K562 (cell line): ENCODE measurements at regions not wholly inside any gene's neighbourhood (a gene's known extent, or its start where the extent isn't known, plus 50 kb on each side); places are given as distances from the start of the nearest gene placed in this dataset.

Source experiments
- ATAC-seq: fragments of 200-7000 bp; cut with Tn5 transposase; 3 replicates; pipeline ENCODE4 v1.9.1; 2020; ENCODE audit warnings: moderate library complexity
- BruUV-seq: library from RNA; stranded (reverse); fragments of 400-500 nt; replicated peaks from 2 replicates; lab custom pipeline; 2021; lab: Mats Ljungman, UMichigan
- CTCF ChIA-PET: fragments of 300-600 bp; formaldehyde crosslinking; extraction: SDS; loops from one replicate; lab custom pipeline; 2021; ENCODE audit warnings: low intra/inter-chr PET ratio; lab: Yijun Ruan, JAX
- POLR2A ChIA-PET: fragments of 300-600, 350-650 bp; sonication (Branson Sonifier 250); formaldehyde crosslinking; extraction: SDS; loops from one replicate; lab custom pipeline; 2021; ENCODE audit warnings: antibody characterized with exemption, inconsistent platforms; lab: Yijun Ruan, JAX
- DNase-seq, 4 experiments: peaks; one replicate each; pipeline versions ENCODE4 v3.0.0 to v3.0.0-alpha.2; 2011 to 2018; ENCODE audit warnings: low spot score in 3 of 4, mixed read lengths in 3 of 4; ENCODE audit errors: extremely low read depth in 1 of 4
- FAIRE-seq: peaks from 2 replicates; lab custom pipeline; 2011; peaks lifted over from hg19 to GRCh38; lab: Jason Lieb, UNC
- H2AFZ ChIP-seq: 2 replicates; pipeline ENCODE4 v1.6.0; 2011; ENCODE audit warnings: low read depth, low read length, control low read depth, inconsistent platforms
- H3K27ac ChIP-seq: fragments of 200-600 bp; 3 replicates; pipeline ENCODE4 v1.8.0; 2011; ENCODE audit warnings: low read depth, mild to moderate bottlenecking, control low read depth, inconsistent platforms, low read length, moderate library complexity, mixed read lengths; ENCODE audit errors: extremely low read depth
- H3K27me3 ChIP-seq, 2 experiments: fragments of 300-600 bp in 1 of 2; 2 replicates in 1 of 2; 3 replicates in 1 of 2; pipeline versions ENCODE4 v1.6.0 to v1.8.0; 2011; ENCODE audit warnings: inconsistent platforms in 2 of 2, low read length in 2 of 2, mild to moderate bottlenecking in 1 of 2, mixed read lengths in 1 of 2, moderate library complexity in 1 of 2; ENCODE audit not compliant: control insufficient read depth in 2 of 2, insufficient read depth in 2 of 2
- H3K36me3 ChIP-seq: fragments of 300-600 bp; 3 replicates; pipeline ENCODE4 v1.8.0; 2011; ENCODE audit warnings: mild to moderate bottlenecking, low read length, inconsistent platforms; ENCODE audit not compliant: control insufficient read depth, insufficient read depth
- H3K4me1 ChIP-seq, 2 experiments: fragments of 200-600 bp in 1 of 2; replicated peaks in 1 of 2; 2 replicates in 1 of 2; 3 replicates in 1 of 2; pipeline versions ENCODE4 v1.5.1 to v1.8.0; 2011; ENCODE audit warnings: inconsistent platforms in 2 of 2, low read length in 2 of 2, mild to moderate bottlenecking in 1 of 2, mixed read lengths in 1 of 2, moderate library complexity in 1 of 2; ENCODE audit not compliant: control insufficient read depth in 2 of 2, insufficient read depth in 2 of 2
- H3K4me2 ChIP-seq: 2 replicates; pipeline ENCODE4 v1.6.1; 2011; ENCODE audit warnings: low read length, control low read depth, inconsistent platforms, mixed read lengths; ENCODE audit not compliant: insufficient read depth
- H3K4me3 ChIP-seq: fragments of 200-600 bp; sonication (generic), shearing (Covaris generic); 2 replicates; pipeline ENCODE4 v1.5.1; 2016; ENCODE audit warnings: control low read depth, inconsistent platforms
- H3K79me2 ChIP-seq: fragments of 200-600 bp; 3 replicates; pipeline ENCODE4 v1.8.0; 2011; ENCODE audit warnings: low read length, inconsistent platforms; ENCODE audit not compliant: control insufficient read depth, insufficient read depth
- H3K9ac ChIP-seq, 2 experiments: 2 replicates each; pipeline versions ENCODE4 v1.6.0 to v1.6.1; 2011; ENCODE audit warnings: low read depth in 2 of 2, low read length in 2 of 2, control low read depth in 1 of 2, inconsistent platforms in 1 of 2, mild to moderate bottlenecking in 1 of 2, mixed read lengths in 1 of 2; ENCODE audit not compliant: insufficient read depth in 1 of 2
- H3K9me1 ChIP-seq: one replicate; pipeline ENCODE4 v1.6.0; 2011; ENCODE audit warnings: inconsistent platforms, mild to moderate bottlenecking, low read length, moderate library complexity; ENCODE audit not compliant: control insufficient read depth, insufficient read depth
- H3K9me3 ChIP-seq: replicated peaks from 2 replicates; pipeline ENCODE4 v1.5.1; 2011; ENCODE audit warnings: low read depth, low read length, inconsistent platforms; ENCODE audit not compliant: control insufficient read depth, insufficient read depth
- H4K20me1 ChIP-seq: replicated peaks from 2 replicates; pipeline ENCODE4 v1.6.1; 2011; ENCODE audit warnings: low read length, inconsistent platforms, mixed read lengths; ENCODE audit not compliant: control insufficient read depth, insufficient read depth
- AFF4 ChIP-seq: sonication (generic); formaldehyde crosslinking; IDR thresholded peaks from 2 replicates; pipeline ENCODE4 v1.8.0; 2023; ENCODE audit warnings: mild to moderate bottlenecking, missing genetic modification reagents
- CREB5 ChIP-seq: fragments of 250-450 bp; sonication (Bioruptor Pico); IDR thresholded peaks from 2 replicates; pipeline ENCODE4 v1.5.0; 2020; ENCODE audit warnings: mild to moderate bottlenecking
- NFE2L1 ChIP-seq: fragments of 450-650 bp; IDR thresholded peaks from 2 replicates; pipeline ENCODE4 v1.6.1; 2016; ENCODE audit warnings: missing genetic modification characterization, low read depth, mild to moderate bottlenecking, missing compliant biosample characterization, moderate library complexity, borderline replicate concordance
- REST ChIP-seq, 2 experiments: fragments of 450-650 bp; formaldehyde crosslinking in 1 of 2; IDR thresholded peaks; 2 replicates each; pipeline versions ENCODE4 v1.4.0 to v1.6.1; 2014 to 2020; ENCODE audit warnings: mild to moderate bottlenecking in 2 of 2, borderline replicate concordance in 1 of 2, low read depth in 1 of 2
- SOX6 ChIP-seq: fragments of 450-650 bp; IDR thresholded peaks from 2 replicates; pipeline ENCODE4 v1.6.1; 2014; ENCODE audit warnings: mild to moderate bottlenecking
- WGBS: fragments of 100-300 bp; shearing (Covaris generic); methylation state at CpG from one replicate; pipeline ENCODE4 v1.1.6; 2016; ENCODE audit warnings: low coverage, mixed read lengths; ENCODE audit not compliant: insufficient coverage; ENCODE audit errors: missing lambda C conversion rate; 5-methylcytosine and 5-hydroxymethylcytosine counted together
- in situ Hi-C: fragments of 300-500 bp; cut with MboI; formaldehyde crosslinking; loops from 4 replicates; pipeline ENCODE4 v1.15.0; 2018; ENCODE audit warnings: inconsistent platforms, mixed read lengths
- intact Hi-C: fragments of 100-400 bp; cut with micrococcal nuclease; formaldehyde crosslinking; loops from 2 replicates; pipeline ENCODE4 v1.14.2; 2022

- TF ChIP-seq AFF4: no peak
- no peak for TF ChIP-seq CREB5
- TF ChIP-seq NFE2L1: no peak
- TF ChIP-seq SOX6: no peak
- no peak for TF ChIP-seq REST (IDR thresholded peaks at IDR 0.05; ENCODE audit: borderline replicate concordance)
- no peak for TF ChIP-seq REST (CRISPR knock-in tag; IDR thresholded peaks at IDR 0.05; ENCODE audit: low read depth)
- ChIA-PET POLR2A (no interaction called here), CTCF (no interaction called here)
- 0% methylated on average over 2 of the region's 2 CpGs for WGBS
- H3K9ac ChIP-seq: no peak overlapping the region
- H3K4me2 ChIP-seq: no peak overlapping the region
- no peaks in the 10 kb centered on the region for H3K9me1 ChIP-seq
- FAIRE-seq: no peak
- intact Hi-C loops: no loop called here
- H4K20me1 ChIP-seq: no peaks in the 10 kb centered on the region
- H3K4me1 ChIP-seq: no peaks in the 10 kb centered on the region
- no peak for ATAC-seq
- BruUV-seq: no TSS peak
- H3K27me3 ChIP-seq: no peaks in the 10 kb centered on the region
- H3K4me3 ChIP-seq: no peak overlapping the region
- in situ Hi-C loops: no loop called here
- H3K79me2 ChIP-seq: no peaks in the 10 kb centered on the region
- H3K27ac ChIP-seq: no peak overlapping the region
- no peaks in the 10 kb centered on the region for H3K36me3 ChIP-seq
- no peak for DNase-seq
- H3K9me3 ChIP-seq: no peaks in the 10 kb centered on the region
- H2AFZ ChIP-seq: no peak overlapping the region
These were observed 1136.8 kb upstream of the AUTS2 start for GRCh38 chr7:68461430-68461829.
